GM18505 (cell line): ENCODE measurements at regions not wholly inside any gene's neighbourhood (a gene's known extent, or its start where the extent isn't known, plus 50 kb on each side); places are given as distances from the start of the nearest gene placed in this dataset.
"Not testable (repeated sequence)": the region's sequence is repeated elsewhere in the genome, so short reads cannot be mapped to it uniquely, and the experiment has no call there.

Source experiments
- ATAC-seq: cut with Tn5 transposase; IDR thresholded peaks from one replicate; pipeline ENCODE4 v1.9.1; 2021; ENCODE audit not compliant: unreplicated experiment
- POLR2A ChIP-seq: IDR thresholded peaks from 4 replicates; pipeline ENCODE4 v1.6.1; 2011; ENCODE audit warnings: borderline replicate concordance; ENCODE audit not compliant: insufficient read depth, insufficient read length; ENCODE audit errors: extremely low read depth

- no peak for ATAC-seq
- TF ChIP-seq POLR2A: no peak
These were observed 320.6 kb upstream of the TFPI start for GRCh38 chr2:187874786-187875185.

GRCh38 chr2:187875261-187876141 lies 321.3 kb upstream of the TFPI start:
- ATAC-seq: no peak
- TF ChIP-seq POLR2A: no peak

GRCh38 chr2:187876554-187876953 lies 322.3 kb upstream of the TFPI start:
- no peak for ATAC-seq
- TF ChIP-seq POLR2A: no peak

- no peak for ATAC-seq
- no peak for TF ChIP-seq POLR2A
These were observed 323.2 kb upstream of the TFPI start for GRCh38 chr2:187877391-187877790.

GRCh38 chr2:187878112-187878511 lies 323.9 kb upstream of the TFPI start:
- no peak for ATAC-seq
- no peak for TF ChIP-seq POLR2A

- no peak for ATAC-seq
- TF ChIP-seq POLR2A: no peak
These were observed 325.3 kb upstream of the TFPI start for GRCh38 chr2:187879491-187879890.

GRCh38 chr2:187884003-187884402 lies 329.8 kb upstream of the TFPI start:
- ATAC-seq: no peak
- TF ChIP-seq POLR2A: no peak

GRCh38 chr2:187890690-187891089 lies 336.5 kb upstream of the TFPI start:
- no peak for TF ChIP-seq POLR2A
- ATAC-seq: no peak

- TF ChIP-seq POLR2A: no peak
- ATAC-seq: no peak
These were observed 345.8 kb upstream of the TFPI start for GRCh38 chr2:187900021-187900420.

GRCh38 chr2:187906021-187906420 lies 351.8 kb upstream of the TFPI start:
- ATAC-seq: no peak
- TF ChIP-seq POLR2A: no peak

GRCh38 chr2:187910922-187911321 lies 356.7 kb upstream of the TFPI start:
- ATAC-seq: not testable (repeated sequence)

GRCh38 chr2:187912950-187913349 lies 358.7 kb upstream of the TFPI start:
- no peak for ATAC-seq

GRCh38 chr2:187915810-187916209 lies 361.6 kb upstream of the TFPI start:
- TF ChIP-seq POLR2A: no peak
- ATAC-seq: no peak

More at GRCh38 chr2:187912950-187913349, 358.7 kb upstream of the TFPI start:
- no peak for TF ChIP-seq POLR2A

- no peak for ATAC-seq
- no peak for TF ChIP-seq POLR2A
These were observed 362.6 kb upstream of the TFPI start for GRCh38 chr2:187916799-187917198.
